Endometrium (tissue), 2 donors: ENCODE measurements at regions not wholly inside any gene's neighbourhood (a gene's known extent, or its start where the extent isn't known, plus 50 kb on each side); places are given as distances from the start of the nearest gene placed in this dataset.
A peak's percentile ranks its signal among the peaks of the same experiment; 100 is the strongest.
"Not testable (repeated sequence)": the region's sequence is repeated elsewhere in the genome, so short reads cannot be mapped to it uniquely, and the experiment has no call there.

Experiments
- FAIRE-seq: peaks from 2 replicates; lab custom pipeline; 2012; peaks lifted over from hg19 to GRCh38; lab: Jason Lieb, UNC
- donor health status: control.
- donor health status: control.

- no peak for FAIRE-seq
Measured at GRCh38 chr9:103068753-103069152, 73.6 kb downstream of the CYLC2 start.

GRCh38 chr9:103078581-103078980 lies 83.4 kb downstream of the CYLC2 start:
- FAIRE-seq: no peak

GRCh38 chr9:103082494-103082893 lies 87.4 kb downstream of the CYLC2 start:
- no peak for FAIRE-seq

- FAIRE-seq: no peak
Measured at GRCh38 chr9:103089357-103089756, 94.2 kb downstream of the CYLC2 start.

GRCh38 chr9:103104101-103104500 lies 109.0 kb downstream of the CYLC2 start:
- no peak for FAIRE-seq

- FAIRE-seq: no peak
Measured at GRCh38 chr9:103116246-103116645, 121.1 kb downstream of the CYLC2 start.

- no peak for FAIRE-seq
Measured at GRCh38 chr9:103126494-103126893, 131.4 kb downstream of the CYLC2 start.

- no peak for FAIRE-seq
Measured at GRCh38 chr9:103139891-103140290, 144.8 kb downstream of the CYLC2 start.

- FAIRE-seq: no peak
Measured at GRCh38 chr9:103152473-103152872, 157.3 kb downstream of the CYLC2 start.

- FAIRE-seq: no peak
Measured at GRCh38 chr9:103167530-103167929, 172.4 kb downstream of the CYLC2 start.

GRCh38 chr9:103168254-103168653 lies 173.1 kb downstream of the CYLC2 start:
- FAIRE-seq: no peak

- no peak for FAIRE-seq
Measured at GRCh38 chr9:103169798-103170197, 174.7 kb downstream of the CYLC2 start.

GRCh38 chr9:103183701-103184171 lies 188.6 kb downstream of the CYLC2 start:
- no peak for FAIRE-seq

- no peak for FAIRE-seq
Measured at GRCh38 chr9:103186959-103187358, 191.8 kb downstream of the CYLC2 start.

GRCh38 chr9:103188781-103189350 lies 193.7 kb downstream of the CYLC2 start:
- peak; percentile 77 for FAIRE-seq

- FAIRE-seq: no peak
Measured at GRCh38 chr9:103193992-103194391, 198.9 kb downstream of the CYLC2 start.

- no peak for FAIRE-seq
Measured at GRCh38 chr9:103203172-103203571, 208.0 kb downstream of the CYLC2 start.

GRCh38 chr9:103205881-103206585 lies 210.9 kb downstream of the CYLC2 start:
- not testable (repeated sequence) for FAIRE-seq

- no peak for FAIRE-seq
Measured at GRCh38 chr9:103210607-103211006, 215.5 kb downstream of the CYLC2 start.

GRCh38 chr9:103215197-103215596 lies 220.1 kb downstream of the CYLC2 start:
- FAIRE-seq: no peak

- no peak for FAIRE-seq
Measured at GRCh38 chr9:103225702-103226646, 230.8 kb downstream of the CYLC2 start.

- no peak for FAIRE-seq
Measured at GRCh38 chr9:103226647-103227013, 231.5 kb downstream of the CYLC2 start.

GRCh38 chr9:103237571-103238109 lies 242.5 kb downstream of the CYLC2 start:
- FAIRE-seq: not testable (repeated sequence)
